H7 (cell line): ENCODE measurements at regions not wholly inside any gene's neighbourhood (a gene's known extent, or its start where the extent isn't known, plus 50 kb on each side); places are given as distances from the start of the nearest gene placed in this dataset.
A peak's percentile ranks its signal among the peaks of the same experiment; 100 is the strongest.
"Not testable (repeated sequence)": the region's sequence is repeated elsewhere in the genome, so short reads cannot be mapped to it uniquely, and the experiment has no call there.

Experiments
- DNase-seq: peaks from one replicate; pipeline ENCODE4 v3.0.0; 2012
- H3K27me3 ChIP-seq: 2 replicates; pipeline ENCODE4 v1.6.0; 2011; ENCODE audit warnings: mild to moderate bottlenecking, low read length; ENCODE audit not compliant: control insufficient read depth, insufficient read depth
- H3K36me3 ChIP-seq: replicated peaks from 2 replicates; pipeline ENCODE4 v1.5.1; 2011; ENCODE audit warnings: low read length; ENCODE audit not compliant: control insufficient read depth, insufficient read depth
- H3K4me3 ChIP-seq: 2 replicates; pipeline ENCODE4 v1.5.1; 2011; ENCODE audit warnings: low read depth, mild to moderate bottlenecking, control low read depth, low read length, moderate library complexity; ENCODE audit not compliant: insufficient read depth

GRCh38 chr2:2899826-2900225, 477.8 kb downstream of the EIPR1 start:
- DNase-seq, result peak; percentile 13
- H3K36me3 ChIP-seq, result no peaks in the 10 kb centered on the region
- H3K27me3 ChIP-seq, result no peaks in the 10 kb centered on the region
- H3K4me3 ChIP-seq, result no peak overlapping the region

- no peak for DNase-seq
- no peaks in the 10 kb centered on the region for H3K27me3 ChIP-seq
- H3K4me3 ChIP-seq, result no peak overlapping the region
- H3K36me3 ChIP-seq, result no peaks in the 10 kb centered on the region
These were observed 478.9 kb downstream of the EIPR1 start for GRCh38 chr2:2898744-2899143.

GRCh38 chr2:2896643-2897042, 481.0 kb downstream of the EIPR1 start:
- Histone ChIP-seq H3K36me3 (no peaks in the 10 kb centered on the region), H3K4me3 (no peak overlapping the region), H3K27me3 (no peaks in the 10 kb centered on the region)
- no peak for DNase-seq

- no peaks in the 10 kb centered on the region for H3K36me3 ChIP-seq
- H3K4me3 ChIP-seq, result no peak overlapping the region
- no peaks in the 10 kb centered on the region for H3K27me3 ChIP-seq
- DNase-seq, result no peak
These were observed 481.6 kb downstream of the EIPR1 start for GRCh38 chr2:2896011-2896410.

- H3K27me3 ChIP-seq, H3K36me3 ChIP-seq, H3K4me3 ChIP-seq, DNase-seq: not testable (repeated sequence)
These were observed 483.6 kb downstream of the EIPR1 start for GRCh38 chr2:2894011-2894410.

- no peak for DNase-seq
- Histone ChIP-seq H3K36me3 (no peaks in the 10 kb centered on the region), H3K27me3 (no peaks in the 10 kb centered on the region), H3K4me3 (no peak overlapping the region)
These were observed 484.7 kb downstream of the EIPR1 start for GRCh38 chr2:2892892-2893291.

GRCh38 chr2:2892378-2892777, 485.2 kb downstream of the EIPR1 start:
- no peak for DNase-seq
- no peak overlapping the region for H3K4me3 ChIP-seq
- H3K36me3 ChIP-seq, result no peaks in the 10 kb centered on the region
- H3K27me3 ChIP-seq, result no peaks in the 10 kb centered on the region

- DNase-seq, result no peak
- Histone ChIP-seq H3K4me3 (no peak overlapping the region), H3K27me3 (no peaks in the 10 kb centered on the region), H3K36me3 (no peaks in the 10 kb centered on the region)
These were observed 486.7 kb downstream of the EIPR1 start for GRCh38 chr2:2890901-2891300.

GRCh38 chr2:2890246-2890645, 487.4 kb downstream of the EIPR1 start:
- Histone ChIP-seq H3K27me3 (no peaks in the 10 kb centered on the region), H3K36me3 (no peaks in the 10 kb centered on the region), H3K4me3 (no peak overlapping the region)
- no peak for DNase-seq

- DNase-seq, result no peak
- no peak overlapping the region for H3K4me3 ChIP-seq
- no peaks in the 10 kb centered on the region for H3K27me3 ChIP-seq
- no peaks in the 10 kb centered on the region for H3K36me3 ChIP-seq
These were observed 488.0 kb downstream of the EIPR1 start for GRCh38 chr2:2889646-2890045.

- DNase-seq, result no peak
- Histone ChIP-seq H3K27me3 (no peaks in the 10 kb centered on the region), H3K4me3 (no peak overlapping the region), H3K36me3 (no peaks in the 10 kb centered on the region)
These were observed 488.5 kb downstream of the EIPR1 start for GRCh38 chr2:2889141-2889540.

- H3K4me3 ChIP-seq, result no peak overlapping the region
- H3K27me3 ChIP-seq, result no peaks in the 10 kb centered on the region
- no peak for DNase-seq
- no peaks in the 10 kb centered on the region for H3K36me3 ChIP-seq
These were observed 489.7 kb downstream of the EIPR1 start for GRCh38 chr2:2887772-2888387.

GRCh38 chr2:2886922-2887321, 490.7 kb downstream of the EIPR1 start:
- no peak for DNase-seq
- Histone ChIP-seq H3K36me3 (no peaks in the 10 kb centered on the region), H3K27me3 (no peaks in the 10 kb centered on the region), H3K4me3 (no peak overlapping the region)

- no peaks in the 10 kb centered on the region for H3K27me3 ChIP-seq
- DNase-seq, result no peak
- H3K36me3 ChIP-seq, result no peaks in the 10 kb centered on the region
- H3K4me3 ChIP-seq, result no peak overlapping the region
These were observed 496.1 kb downstream of the EIPR1 start for GRCh38 chr2:2881499-2881898.

GRCh38 chr2:2880938-2881337, 496.7 kb downstream of the EIPR1 start:
- DNase-seq, result no peak
- no peaks in the 10 kb centered on the region for H3K36me3 ChIP-seq
- no peak overlapping the region for H3K4me3 ChIP-seq
- no peaks in the 10 kb centered on the region for H3K27me3 ChIP-seq

- H3K36me3 ChIP-seq, result no peaks in the 10 kb centered on the region
- DNase-seq, result no peak
- no peak overlapping the region for H3K4me3 ChIP-seq
- no peaks in the 10 kb centered on the region for H3K27me3 ChIP-seq
These were observed 497.8 kb downstream of the EIPR1 start for GRCh38 chr2:2879781-2880180.
